ENCODE measurements at regions not wholly inside any gene's neighbourhood (a gene's known extent, or its start where the extent isn't known, plus 50 kb on each side); places are given as distances from the start of the nearest gene placed in this dataset.

GRCh38 chr3:29137601-29138000 lies 143.3 kb upstream of the RBMS3 start:
- TF ChIP-seq NR2C2 (IDR thresholded peaks at IDR 0.05; ENCODE audit: borderline replicate concordance, control insufficient read depth, insufficient read length, low read depth) (no peak), POLR2A (IDR thresholded peaks at IDR 0.05; ENCODE audit: low read depth, low read length) (no peak), FOS (IDR thresholded peaks at IDR 0.05; ENCODE audit: borderline replicate concordance, extremely low read depth, insufficient read length) (no peak), CREM (IDR thresholded peaks at IDR 0.05; ENCODE audit: low read depth) (no peak), PBX3 (IDR thresholded peaks at IDR 0.05; ENCODE audit: insufficient replicate concordance, low read depth, low read length) (no peak), EP300 (IDR thresholded peaks at IDR 0.05; ENCODE audit: borderline replicate concordance in 1 of 2, control insufficient read depth in 1 of 2, low read depth in 2 of 2, low read length in 2 of 2) (no peak), EGR1 (IDR thresholded peaks at IDR 0.05; ENCODE audit: borderline replicate concordance in 1 of 2, low read depth in 2 of 2, low read length in 2 of 2) (no peak), ZNF274 (IDR thresholded peaks at IDR 0.05; ENCODE audit: insufficient read depth, insufficient read length) (no peak), SREBF2 (IDR thresholded peaks at IDR 0.05; ENCODE audit: low read length) (no peak), MYC (IDR thresholded peaks at IDR 0.05; ENCODE audit: insufficient read depth, insufficient read length, insufficient replicate concordance, low read length, severe bottlenecking) (no peak), RAD21 (IDR thresholded peaks at IDR 0.05; ENCODE audit: insufficient read depth, low read depth, low read length) (no peak), NFIC (IDR thresholded peaks at IDR 0.05; ENCODE audit: low read depth, low read length) (no peak), NFXL1 (IDR thresholded peaks at IDR 0.05; ENCODE audit: borderline replicate concordance) (no peak), ZBTB33 (IDR thresholded peaks at IDR 0.05) (no peak)

All from GM12878 (cell line).